GM12878 (cell line): ENCODE measurements at regions not wholly inside any gene's neighbourhood (a gene's known extent, or its start where the extent isn't known, plus 50 kb on each side); places are given as distances from the start of the nearest gene placed in this dataset.

Experiments
- ATAC-seq: fragments of 200-7000 bp; cut with Tn5 transposase; 3 replicates; pipeline ENCODE4 v1.9.1; 2020; ENCODE audit warnings: mild to moderate bottlenecking, moderate library complexity
- BruUV-seq: library from RNA; stranded (reverse); fragments of 400-500 nt; replicated peaks from 2 replicates; lab custom pipeline; 2021; lab: Mats Ljungman, UMichigan
- CTCF ChIA-PET: fragments of 300-600 bp; sonication (Branson Sonifier 250); formaldehyde crosslinking; extraction: SDS; loops from one replicate; lab custom pipeline; 2021; ENCODE audit warnings: inconsistent platforms; lab: Yijun Ruan, JAX
- POLR2A ChIA-PET: fragments of 350-600 bp; formaldehyde crosslinking; extraction: SDS; loops from one replicate; lab custom pipeline; 2021; ENCODE audit warnings: inconsistent platforms; lab: Charles Lee
- RAD21 ChIA-PET: fragments of 300-600 bp; sonication (Branson Sonifier 250); formaldehyde crosslinking; loops from one replicate; lab custom pipeline; 2023; ENCODE audit warnings: antibody characterized with exemption; ENCODE audit not compliant: unreplicated experiment; lab: Charles Lee
- SMC1A ChIA-PET: fragments of 300-600 bp; sonication (Branson Sonifier 250); formaldehyde crosslinking; loops from one replicate; lab custom pipeline; 2023; ENCODE audit not compliant: unreplicated experiment, uncharacterized antibody; lab: Charles Lee
- DNase-seq: peaks from one replicate; pipeline ENCODE4 v3.0.0-alpha.2; 2011; ENCODE audit warnings: low read depth, low spot score
- FAIRE-seq: peaks from 3 replicates; lab custom pipeline; 2011; peaks lifted over from hg19 to GRCh38; lab: Jason Lieb, UNC
- H2AFZ ChIP-seq: 2 replicates; pipeline ENCODE4 v1.6.0; 2011; ENCODE audit warnings: low read depth, low read length, control low read depth; ENCODE audit not compliant: control insufficient read depth
- H3K27ac ChIP-seq: 2 replicates; pipeline ENCODE4 v1.5.1; 2011; ENCODE audit warnings: control low read depth; ENCODE audit not compliant: control insufficient read depth, insufficient read depth
- H3K27me3 ChIP-seq, 2 experiments: replicated peaks in 1 of 2; 2 replicates each; pipeline versions ENCODE4 v1.6.0 to v1.6.1; 2011; ENCODE audit warnings: low read length in 1 of 2; ENCODE audit not compliant: control insufficient read depth in 2 of 2, insufficient read depth in 2 of 2
- H3K36me3 ChIP-seq, 2 experiments: 2 replicates each; pipeline ENCODE4 v1.5.1; 2011; ENCODE audit warnings: low read length in 1 of 2; ENCODE audit not compliant: control insufficient read depth in 2 of 2, insufficient read depth in 2 of 2
- H3K4me1 ChIP-seq: 2 replicates; pipeline ENCODE4 v1.6.1; 2011; ENCODE audit warnings: mild to moderate bottlenecking, low read length, moderate library complexity, mixed read lengths; ENCODE audit not compliant: control insufficient read depth, insufficient read depth
- H3K4me2 ChIP-seq: 2 replicates; pipeline ENCODE4 v1.6.0; 2011; ENCODE audit warnings: control low read depth; ENCODE audit not compliant: control insufficient read depth, insufficient read depth
- H3K4me3 ChIP-seq: fragments of 200-600 bp; sonication (generic); 2 replicates; pipeline ENCODE4 v1.5.1; 2016
- H3K79me2 ChIP-seq: 2 replicates; pipeline ENCODE4 v1.6.0; 2011; ENCODE audit warnings: low read length; ENCODE audit not compliant: control insufficient read depth, insufficient read depth
- H3K9ac ChIP-seq: 2 replicates; pipeline ENCODE4 v1.8.0; 2011; ENCODE audit warnings: low read length, control low read depth, mixed read lengths; ENCODE audit not compliant: control insufficient read depth, insufficient read depth
- H3K9me3 ChIP-seq: replicated peaks from 3 replicates; pipeline ENCODE4 v1.5.1; 2011; ENCODE audit warnings: mild to moderate bottlenecking, low read length; ENCODE audit not compliant: control insufficient read depth, insufficient read depth
- H4K20me1 ChIP-seq: 2 replicates; pipeline ENCODE4 v1.6.0; 2011; ENCODE audit not compliant: control insufficient read depth, insufficient read depth
- CTCF ChIP-seq, 3 experiments: IDR thresholded peaks in 2 of 3; conservative IDR thresholded peaks in 1 of 3; 2 replicates each; pipeline ENCODE4 v1.5.1; 2011; ENCODE audit warnings: low read depth in 3 of 3, low read length in 3 of 3, mild to moderate bottlenecking in 3 of 3, control low read depth in 2 of 3, moderate library complexity in 2 of 3, inconsistent platforms in 1 of 3, mixed read lengths in 1 of 3; ENCODE audit not compliant: control insufficient read depth in 2 of 3, insufficient read depth in 1 of 3; ENCODE audit errors: extremely low read depth in 1 of 3
- HDAC6 ChIP-seq: fragments of 200-600 bp; sonication (generic); IDR thresholded peaks from one replicate; pipeline ENCODE4 v1.8.0; 2017; ENCODE audit warnings: antibody characterized with exemption; ENCODE audit not compliant: unreplicated experiment
- NKRF ChIP-seq: fragments of 450-650 bp; conservative IDR thresholded peaks from 2 replicates; pipeline ENCODE4 v1.6.1; 2017; ENCODE audit warnings: mild to moderate bottlenecking, moderate library complexity
- NR2F1 ChIP-seq: fragments of 450-650 bp; conservative IDR thresholded peaks from 2 replicates; pipeline ENCODE4 v1.6.1; 2017; ENCODE audit warnings: mild to moderate bottlenecking
- POLR2AphosphoS2 ChIP-seq: IDR thresholded peaks from 2 replicates; pipeline ENCODE4 v1.6.1; 2011; ENCODE audit warnings: low read depth, mild to moderate bottlenecking, low read length, improper control_type of control experiment, moderate library complexity
- REST ChIP-seq: IDR thresholded peaks from 2 replicates; pipeline ENCODE4 v1.6.1; 2012; ENCODE audit warnings: mild to moderate bottlenecking, low read depth, low read length
- YY1 ChIP-seq: IDR thresholded peaks from 2 replicates; pipeline ENCODE4 v1.6.1; 2011; ENCODE audit warnings: low read depth, mild to moderate bottlenecking, low read length
- ZNF592 ChIP-seq: fragments of 450-650 bp; IDR thresholded peaks from 2 replicates; pipeline ENCODE4 v1.6.1; 2017; ENCODE audit warnings: mild to moderate bottlenecking, moderate library complexity
- WGBS: methylation state at CpG from one replicate; pipeline ENCODE4 v1.1.6; 2016; ENCODE audit warnings: low lambda C conversion rate; ENCODE audit not compliant: insufficient replicate concordance, insufficient coverage; ENCODE audit errors: missing lambda C conversion rate; 5-methylcytosine and 5-hydroxymethylcytosine counted together
- in situ Hi-C: fragments of 300-500 bp; cut with MboI; formaldehyde crosslinking; loops from 9 replicates; pipeline ENCODE4 v1.14.3; 2018; ENCODE audit warnings: mixed read lengths
- intact Hi-C: fragments of 100-400 bp; cut with micrococcal nuclease; formaldehyde crosslinking; loops from one replicate; pipeline ENCODE4 v1.14.2; 2022; ENCODE audit not compliant: unreplicated experiment

- in situ Hi-C loops (no loop called here), intact Hi-C loops (no loop called here)
- RAD21 ChIA-PET, result interaction anchor here (1.2 to 5.4 kb wide), 5 partner anchors 11 to 48 kb away, joined by 3 to 32 read pairs (median 5); no protein-coding TSS in a partner anchor
- no peaks in the 10 kb centered on the region for H3K9me3 ChIP-seq
- no peak overlapping the region for H3K4me2 ChIP-seq
- ATAC-seq (peak; percentile 12; the same call in 1 of the 3 replicates), DNase-seq (no peak), FAIRE-seq (no peak)
- H2AFZ ChIP-seq, result no peak overlapping the region
- no TSS peak for BruUV-seq
- H3K27me3 ChIP-seq, result no peaks in the 10 kb centered on the region
- CTCF ChIA-PET, result interaction anchor here (1.8 to 2.9 kb wide), 2 partner anchors 10 to 16 kb away, joined by 6 to 9 read pairs; no protein-coding TSS in a partner anchor
- POLR2A ChIA-PET, result interaction anchor here (6.0 to 6.5 kb wide), 2 partner anchors 9 to 16 kb away, joined by 48 to 54 read pairs; no protein-coding TSS in a partner anchor
- 78% methylated on average over 2 of the region's 2 CpGs for WGBS
- no peaks in the 10 kb centered on the region for H3K36me3 ChIP-seq
- H4K20me1 ChIP-seq, result no peaks in the 10 kb centered on the region
- H3K9ac ChIP-seq, result no peak overlapping the region
- H3K79me2 ChIP-seq, result no peaks in the 10 kb centered on the region
- SMC1A ChIA-PET, result interaction anchor here (1.0 to 6.7 kb wide), 3 partner anchors 10 to 16 kb away, joined by 3 to 58 read pairs (median 18); no protein-coding TSS in a partner anchor
- H3K4me1 ChIP-seq, result no peaks in the 10 kb centered on the region
- no peak overlapping the region for H3K4me3 ChIP-seq
- H3K27ac ChIP-seq, result no peak overlapping the region
- TF ChIP-seq HDAC6 (no peak), REST (no peak), YY1 (no peak), CTCF (IDR thresholded peaks at IDR 0.05 in 2 of 3, conservative IDR thresholded peaks at IDR 0.05 in 1 of 3; ENCODE audit: control insufficient read depth in 2 of 3, extremely low read depth in 1 of 3, insufficient read depth in 1 of 3, low read depth in 3 of 3, low read length in 3 of 3) (no peak), NKRF (no peak), NR2F1 (no peak), POLR2AphosphoS2 (no peak), ZNF592 (no peak)
Observed at GRCh38 chr12:81944886-81945285, 185.7 kb upstream of the PPFIA2 start.
